SKM-1 treated with dmso at 0.1 percent for 144 hours (cell line): ENCODE measurements at regions not wholly inside any gene's neighbourhood (a gene's known extent, or its start where the extent isn't known, plus 50 kb on each side); places are given as distances from the start of the nearest gene placed in this dataset.

Source experiments
- DNase-seq: peaks from one replicate; lab custom pipeline; 2025; ENCODE audit not compliant: unreplicated experiment; lab: John Stamatoyannopoulos, UW

- DNase-seq, result no peak
These were observed 1336.1 kb downstream of the PCDH9 start for GRCh38 chr13:65894049-65894448.

DNA sequence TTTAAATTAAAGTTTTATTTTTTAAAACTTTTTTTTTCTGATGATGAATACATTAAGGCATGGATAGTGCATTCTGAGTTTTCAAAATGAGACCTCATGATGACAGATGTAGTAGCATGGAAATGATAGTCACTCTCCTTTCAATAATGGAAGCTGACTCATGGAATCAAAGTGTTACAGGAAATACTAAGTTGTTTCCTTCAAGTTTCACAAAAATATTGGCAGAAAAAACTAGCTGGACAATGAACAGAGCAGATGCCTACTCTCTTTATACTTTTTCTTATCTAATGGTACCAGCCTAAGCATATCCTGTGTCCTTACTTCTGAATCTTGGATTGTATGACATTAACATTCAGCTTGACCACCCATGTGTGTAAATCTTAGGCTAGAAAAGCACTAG lies 1337.3 kb downstream of the PCDH9 start:
- no peak for DNase-seq

GRCh38 chr13:65889368-65889767 lies 1340.8 kb downstream of the PCDH9 start:
- DNase-seq, result no peak

DNA sequence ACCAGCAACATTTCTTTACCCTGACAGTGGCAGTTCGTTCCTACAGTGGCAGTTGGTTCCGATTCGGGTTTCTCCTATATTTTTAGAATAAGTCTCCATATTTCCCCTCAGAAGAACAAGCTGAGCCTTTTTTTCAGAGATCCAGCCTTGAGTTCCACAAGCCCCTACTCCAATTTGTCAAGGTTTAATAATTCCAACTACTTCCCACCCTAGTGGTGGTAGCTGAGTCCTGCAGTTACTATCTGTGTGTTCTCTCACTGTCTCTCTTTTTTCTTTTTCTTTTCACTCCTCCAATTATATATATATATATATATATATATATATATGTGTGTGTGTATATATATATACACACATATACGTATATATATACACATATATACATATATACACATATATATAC lies 1347.3 kb downstream of the PCDH9 start:
- DNase-seq, result no peak

DNA sequence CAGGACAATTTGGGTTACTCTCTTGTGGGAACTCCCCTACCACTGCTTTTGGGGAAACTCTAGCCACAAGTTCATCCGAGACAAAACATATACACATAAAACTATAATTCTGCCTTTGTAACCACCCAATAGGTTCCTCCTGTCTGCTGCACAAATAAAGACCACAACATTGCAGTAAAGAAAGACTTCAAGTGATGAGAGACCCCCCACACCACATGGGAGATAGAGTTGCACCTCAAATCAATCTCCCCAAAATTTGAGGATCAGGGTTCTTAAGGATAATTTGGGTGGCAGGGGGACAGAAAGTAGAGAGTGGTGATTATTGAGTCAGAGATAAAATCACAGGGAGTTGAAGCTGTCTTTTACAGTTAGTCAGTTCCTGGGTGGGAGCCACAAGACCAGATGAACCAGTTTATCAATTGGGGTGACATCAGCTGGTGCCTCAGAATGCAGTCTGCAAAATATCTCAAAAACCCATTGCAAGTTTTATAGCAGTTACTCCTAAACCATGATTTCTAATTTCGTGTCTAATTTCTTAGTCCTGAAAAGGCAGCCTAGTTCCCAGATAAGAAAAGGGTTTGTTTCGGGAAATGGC lies 1348.5 kb downstream of the PCDH9 start:
- DNase-seq, result no peak

GRCh38 chr13:65875031-65875430 lies 1355.1 kb downstream of the PCDH9 start:
- DNase-seq, result no peak

DNA sequence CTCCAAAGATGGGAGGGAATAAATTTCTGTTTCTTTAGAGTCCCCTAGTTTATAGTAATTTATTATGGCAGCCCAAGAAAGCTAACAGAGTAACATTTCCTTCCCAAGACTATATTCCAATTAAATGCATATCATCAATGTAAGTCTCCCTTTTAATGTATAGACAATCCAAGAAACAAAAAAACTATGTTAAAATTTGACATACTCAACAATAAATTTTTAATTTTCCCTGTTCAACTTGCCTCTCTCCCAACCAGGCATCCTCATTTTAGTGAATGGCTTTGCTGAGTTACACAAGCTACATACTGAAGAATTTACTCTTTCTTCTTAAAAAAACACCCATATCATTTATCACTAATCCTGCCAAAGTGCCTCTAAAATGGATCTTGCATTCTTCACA lies 1357.7 kb downstream of the PCDH9 start:
- no peak for DNase-seq

GRCh38 chr13:65868884-65869283 lies 1361.3 kb downstream of the PCDH9 start:
- DNase-seq, result no peak

GRCh38 chr13:65868099-65868498 lies 1362.0 kb downstream of the PCDH9 start:
- no peak for DNase-seq

GRCh38 chr13:65866138-65866537 lies 1364.0 kb downstream of the PCDH9 start:
- DNase-seq, result no peak

GRCh38 chr13:65865206-65865605 lies 1364.9 kb downstream of the PCDH9 start:
- DNase-seq, result no peak

GRCh38 chr13:65864039-65864438 lies 1366.1 kb downstream of the PCDH9 start:
- no peak for DNase-seq

GRCh38 chr13:65860306-65860705 lies 1369.8 kb downstream of the PCDH9 start:
- DNase-seq, result no peak

- DNase-seq, result no peak
These were observed 1372.1 kb downstream of the PCDH9 start for GRCh38 chr13:65857942-65858565.

DNA sequence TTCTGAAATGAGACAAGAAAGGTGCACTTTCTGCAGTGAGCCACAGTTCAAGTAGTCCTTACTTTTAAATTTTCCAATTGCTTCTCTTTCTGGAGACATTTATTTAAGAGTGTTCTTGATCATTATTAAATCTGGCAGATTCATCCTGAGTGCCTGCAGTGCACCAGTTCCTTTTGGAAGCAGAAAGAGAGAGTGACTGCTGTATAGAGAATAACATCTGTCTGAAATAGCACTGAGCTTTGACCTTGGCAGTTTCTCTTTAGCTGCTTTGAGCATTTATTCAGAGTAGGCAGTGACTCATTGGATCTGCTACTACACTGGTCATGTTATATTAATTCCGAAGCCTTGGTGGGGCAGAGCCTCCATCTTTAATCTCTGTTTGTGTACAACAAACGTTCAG lies 1373.7 kb downstream of the PCDH9 start:
- DNase-seq, result no peak

DNA sequence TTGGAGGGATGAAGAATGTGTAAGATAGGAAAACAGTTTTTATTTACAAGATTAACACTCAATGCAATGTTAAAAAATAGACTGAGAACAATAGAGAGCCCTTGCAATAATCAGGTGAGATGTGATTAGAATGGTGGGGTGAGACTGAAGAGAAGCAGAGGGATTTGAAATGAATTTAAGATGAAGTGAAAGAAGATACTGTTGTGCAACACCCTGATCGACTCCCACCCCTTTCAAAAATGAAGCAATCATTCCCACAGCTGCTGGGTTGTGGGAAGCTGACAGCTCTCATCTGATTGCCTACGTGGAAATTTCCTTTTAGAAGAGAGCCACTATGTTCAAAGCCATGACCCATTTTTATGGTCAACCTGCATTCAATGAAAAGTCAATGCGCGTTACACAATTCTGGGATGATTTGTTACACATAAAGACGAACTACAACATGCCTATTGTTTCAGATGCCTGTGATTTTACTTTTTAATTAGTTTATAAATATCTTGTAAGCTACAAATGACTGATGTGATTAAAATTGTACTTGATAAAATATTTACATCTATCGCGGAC lies 1374.8 kb downstream of the PCDH9 start:
- no peak for DNase-seq

DNA sequence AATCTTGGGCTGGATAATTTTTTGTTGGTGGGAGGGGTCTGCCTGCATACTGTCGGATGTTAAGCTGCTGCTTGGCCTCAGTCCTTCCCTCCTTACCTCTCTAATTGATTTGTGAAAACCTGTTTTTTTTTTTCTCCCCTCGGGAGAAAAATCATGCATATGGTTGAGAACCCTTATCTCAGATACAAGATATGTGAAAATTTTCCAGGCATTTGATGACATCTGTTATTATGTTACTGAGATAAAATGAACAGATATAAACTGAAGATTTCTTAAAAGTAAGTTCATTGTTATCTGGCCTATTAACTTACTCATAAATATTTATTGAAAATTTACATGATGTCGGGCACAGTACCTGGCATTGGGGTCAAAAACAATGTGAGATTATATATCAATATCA lies 1375.7 kb downstream of the PCDH9 start:
- DNase-seq, result no peak

- no peak for DNase-seq
These were observed 1385.8 kb downstream of the PCDH9 start for GRCh38 chr13:65844266-65844841.

- DNase-seq, result no peak
These were observed 1386.8 kb downstream of the PCDH9 start for GRCh38 chr13:65843314-65843731.

- no peak for DNase-seq
These were observed 1389.0 kb downstream of the PCDH9 start for GRCh38 chr13:65841156-65841555.

GRCh38 chr13:65836066-65836465 lies 1394.1 kb downstream of the PCDH9 start:
- DNase-seq, result no peak

GRCh38 chr13:65834897-65835296 lies 1395.2 kb downstream of the PCDH9 start:
- DNase-seq, result no peak
